ENCODE measurements at regions not wholly inside any gene's neighbourhood (a gene's known extent, or its start where the extent isn't known, plus 50 kb on each side); places are given as distances from the start of the nearest gene placed in this dataset.

- H3K9me3 ChIP-seq (ENCODE audit: low read depth, low read length, poor library complexity, severe bottlenecking) = no peaks in the 10 kb centered on the region
- BruUV-seq (replicated peaks) = no TSS peak
- CTCF ChIA-PET = no interaction called here
- intact Hi-C loops (cut with micrococcal nuclease; ENCODE audit: unreplicated experiment) = no loop called here
- no peak for TF ChIP-seq EZH2 (IDR thresholded peaks at IDR 0.05; ENCODE audit: borderline replicate concordance, low read depth, low read length, poor library complexity, severe bottlenecking)
- TF ChIP-seq CTCF (conservative IDR thresholded peaks at IDR 0.05; ENCODE audit: low read depth, low read length) = no peak
- POLR2A ChIA-PET (ENCODE audit: low non-redundant PET) = no interaction called here
- no peak overlapping the region for H3K27ac ChIP-seq (ENCODE audit: low read depth, low read length, poor library complexity, severe bottlenecking)
- H3K27me3 ChIP-seq (replicated peaks; ENCODE audit: insufficient read depth, low read depth, low read length, poor library complexity) = no peaks in the 10 kb centered on the region
- no peaks in the 10 kb centered on the region for H3K36me3 ChIP-seq (ENCODE audit: insufficient read depth, low read length, poor library complexity, severe bottlenecking)
- no peak overlapping the region for H3K4me3 ChIP-seq (ENCODE audit: low read depth, low read length, poor library complexity, severe bottlenecking)
- no peaks in the 10 kb centered on the region for H3K4me1 ChIP-seq (ENCODE audit: insufficient read depth, low read length, poor library complexity, severe bottlenecking)
- no peak for DNase-seq (ENCODE audit: low spot score)
Observed at GRCh38 chr4:96742332-96743014, 902.6 kb downstream of the PDHA2 start.

GRCh38 chr4:96744676-96745075 lies 904.8 kb downstream of the PDHA2 start:
- ChIA-PET POLR2A (ENCODE audit: low non-redundant PET) (no interaction called here), CTCF (no interaction called here)
- BruUV-seq (replicated peaks) = no TSS peak
- no peaks in the 10 kb centered on the region for H3K4me1 ChIP-seq (ENCODE audit: insufficient read depth, low read length, poor library complexity, severe bottlenecking)
- no peak overlapping the region for H3K27ac ChIP-seq (ENCODE audit: low read depth, low read length, poor library complexity, severe bottlenecking)
- H3K27me3 ChIP-seq (replicated peaks; ENCODE audit: insufficient read depth, low read depth, low read length, poor library complexity) = no peaks in the 10 kb centered on the region
- no peak overlapping the region for H3K4me3 ChIP-seq (ENCODE audit: low read depth, low read length, poor library complexity, severe bottlenecking)
- H3K9me3 ChIP-seq (ENCODE audit: low read depth, low read length, poor library complexity, severe bottlenecking) = no peaks in the 10 kb centered on the region
- intact Hi-C loops (cut with micrococcal nuclease; ENCODE audit: unreplicated experiment) = no loop called here
- no peaks in the 10 kb centered on the region for H3K36me3 ChIP-seq (ENCODE audit: insufficient read depth, low read length, poor library complexity, severe bottlenecking)
- no peak for DNase-seq (ENCODE audit: low spot score)
- TF ChIP-seq CTCF (conservative IDR thresholded peaks at IDR 0.05; ENCODE audit: low read depth, low read length) (no peak), EZH2 (IDR thresholded peaks at IDR 0.05; ENCODE audit: borderline replicate concordance, low read depth, low read length, poor library complexity, severe bottlenecking) (no peak)

GRCh38 chr4:96753216-96753615 lies 913.3 kb downstream of the PDHA2 start:
- Histone ChIP-seq H3K36me3 (ENCODE audit: insufficient read depth, low read length, poor library complexity, severe bottlenecking) (no peaks in the 10 kb centered on the region), H3K27ac (ENCODE audit: low read depth, low read length, poor library complexity, severe bottlenecking) (no peak overlapping the region), H3K4me1 (ENCODE audit: insufficient read depth, low read length, poor library complexity, severe bottlenecking) (no peaks in the 10 kb centered on the region), H3K4me3 (ENCODE audit: low read depth, low read length, poor library complexity, severe bottlenecking) (no peak overlapping the region), H3K27me3 (replicated peaks; ENCODE audit: insufficient read depth, low read depth, low read length, poor library complexity) (no peaks in the 10 kb centered on the region), H3K9me3 (ENCODE audit: low read depth, low read length, poor library complexity, severe bottlenecking) (no peaks in the 10 kb centered on the region)
- TF ChIP-seq EZH2 (IDR thresholded peaks at IDR 0.05; ENCODE audit: borderline replicate concordance, low read depth, low read length, poor library complexity, severe bottlenecking) = no peak
- no peak for TF ChIP-seq CTCF (conservative IDR thresholded peaks at IDR 0.05; ENCODE audit: low read depth, low read length)
- no TSS peak for BruUV-seq (replicated peaks)
- intact Hi-C loops (cut with micrococcal nuclease; ENCODE audit: unreplicated experiment) = no loop called here
- POLR2A ChIA-PET (ENCODE audit: low non-redundant PET) = no interaction called here
- no peak for DNase-seq (ENCODE audit: low spot score)
- CTCF ChIA-PET = no interaction called here

Data from A673 (cell line).